ENCODE measurements at regions not wholly inside any gene's neighbourhood (a gene's known extent, or its start where the extent isn't known, plus 50 kb on each side); places are given as distances from the start of the nearest gene placed in this dataset.

DNA sequence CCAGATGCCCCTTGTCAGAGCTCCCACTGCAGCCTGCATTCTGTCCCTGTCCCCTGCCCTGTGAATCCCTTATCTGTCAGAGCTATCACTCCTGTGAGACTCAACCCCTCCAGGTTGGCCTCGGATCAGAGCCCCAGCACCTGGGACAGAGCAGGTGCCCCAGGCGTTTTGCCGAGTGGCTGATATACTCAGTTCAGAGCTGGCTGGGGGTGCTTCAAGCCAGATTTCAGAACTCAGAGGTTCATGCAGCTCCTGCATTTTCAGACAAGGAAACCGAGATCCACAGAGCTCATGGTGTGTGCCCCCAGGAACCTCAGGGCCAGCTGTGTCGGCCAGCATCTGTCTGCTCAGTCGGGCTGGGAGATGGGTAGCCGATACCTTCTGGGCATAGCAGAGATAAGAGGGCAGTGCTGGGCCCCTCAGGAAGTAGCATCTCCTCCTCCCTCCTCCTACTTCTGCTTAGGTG is 228.0 kb upstream of the RTL1 start:
- ATAC-seq (no peak), DNase-seq (no peak)
- no peak overlapping the region for H3K4me3 ChIP-seq
- peaks cover 26% of the 10 kb centered on the region for H3K27me3 ChIP-seq (ENCODE audit: low read depth)
- H3K27ac ChIP-seq: no peak overlapping the region
- intact Hi-C loops (cut with DNase I): no loop called here
- H3K4me1 ChIP-seq: no peaks in the 10 kb centered on the region
- no peaks in the 10 kb centered on the region for H3K9me3 ChIP-seq
- no peaks in the 10 kb centered on the region for H3K36me3 ChIP-seq
- TF ChIP-seq, protein P1, sequence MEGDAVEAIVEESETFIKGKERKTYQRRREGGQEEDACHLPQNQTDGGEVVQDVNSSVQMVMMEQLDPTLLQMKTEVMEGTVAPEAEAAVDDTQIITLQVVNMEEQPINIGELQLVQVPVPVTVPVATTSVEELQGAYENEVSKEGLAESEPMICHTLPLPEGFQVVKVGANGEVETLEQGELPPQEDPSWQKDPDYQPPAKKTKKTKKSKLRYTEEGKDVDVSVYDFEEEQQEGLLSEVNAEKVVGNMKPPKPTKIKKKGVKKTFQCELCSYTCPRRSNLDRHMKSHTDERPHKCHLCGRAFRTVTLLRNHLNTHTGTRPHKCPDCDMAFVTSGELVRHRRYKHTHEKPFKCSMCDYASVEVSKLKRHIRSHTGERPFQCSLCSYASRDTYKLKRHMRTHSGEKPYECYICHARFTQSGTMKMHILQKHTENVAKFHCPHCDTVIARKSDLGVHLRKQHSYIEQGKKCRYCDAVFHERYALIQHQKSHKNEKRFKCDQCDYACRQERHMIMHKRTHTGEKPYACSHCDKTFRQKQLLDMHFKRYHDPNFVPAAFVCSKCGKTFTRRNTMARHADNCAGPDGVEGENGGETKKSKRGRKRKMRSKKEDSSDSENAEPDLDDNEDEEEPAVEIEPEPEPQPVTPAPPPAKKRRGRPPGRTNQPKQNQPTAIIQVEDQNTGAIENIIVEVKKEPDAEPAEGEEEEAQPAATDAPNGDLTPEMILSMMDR (IDR thresholded peaks at IDR 0.05): no peak

DNA sequence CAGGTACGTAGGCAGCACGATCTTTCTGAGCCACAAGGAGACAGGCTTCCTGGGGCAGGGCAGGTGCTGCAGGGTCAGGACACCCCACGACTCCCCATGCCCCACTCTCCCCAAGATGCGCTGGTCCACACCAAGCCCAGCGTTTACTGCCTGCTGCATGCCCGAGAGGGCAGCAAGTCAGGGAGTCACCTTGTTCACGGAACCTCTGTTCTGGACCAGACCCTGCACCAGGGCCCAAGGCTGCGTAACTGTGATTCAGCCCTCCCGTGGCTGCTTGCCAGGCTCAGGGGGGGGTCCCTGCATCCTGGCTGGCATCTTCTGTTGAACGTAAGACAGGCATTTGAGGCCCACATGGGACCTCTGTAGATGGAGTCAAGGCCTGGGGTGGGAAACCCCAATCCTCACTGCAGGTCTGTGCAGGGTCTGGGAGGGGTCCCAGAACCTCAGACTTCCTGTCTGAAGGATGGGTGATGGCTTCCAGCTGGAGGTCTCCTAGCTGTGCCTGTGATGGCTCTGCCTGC is 228.6 kb upstream of the RTL1 start:
- Histone ChIP-seq H3K36me3 (no peaks in the 10 kb centered on the region), H3K27ac (no peak overlapping the region), H3K4me1 (no peaks in the 10 kb centered on the region), H3K9me3 (no peaks in the 10 kb centered on the region), H3K4me3 (no peak overlapping the region), H3K27me3 (ENCODE audit: low read depth) (peaks cover 26% of the 10 kb centered on the region)
- DNase-seq (peak; percentile 37), ATAC-seq (peak in 1 of 2 donors; percentile 7)
- TF ChIP-seq, protein P1 (IDR thresholded peaks at IDR 0.05): no peak
- intact Hi-C loops (cut with DNase I): no loop called here

DNA sequence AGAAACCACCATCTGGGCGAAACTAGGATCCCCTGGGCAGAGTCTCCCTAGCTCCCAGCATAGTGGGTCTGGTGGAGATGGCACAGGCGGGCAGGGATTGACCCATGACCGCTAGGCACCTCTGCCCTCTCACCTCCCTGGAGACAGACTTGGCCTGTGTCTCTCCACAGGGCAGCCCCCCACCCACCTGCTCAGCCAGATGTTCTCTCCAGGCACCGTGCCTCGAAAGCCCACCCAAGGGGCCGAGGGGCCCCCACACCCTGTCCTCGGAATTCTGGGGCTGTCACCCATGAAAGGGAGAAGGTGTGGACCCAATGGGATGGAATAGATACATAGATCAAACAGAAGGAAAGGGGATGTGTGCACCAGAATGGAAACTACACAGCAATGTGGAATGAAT is 229.1 kb upstream of the RTL1 start:
- peaks cover 26% of the 10 kb centered on the region for H3K27me3 ChIP-seq (ENCODE audit: low read depth)
- no peak overlapping the region for H3K4me3 ChIP-seq
- TF ChIP-seq, protein P1 (IDR thresholded peaks at IDR 0.05): no peak
- ATAC-seq (no peak), DNase-seq (no peak)
- H3K9me3 ChIP-seq: no peaks in the 10 kb centered on the region
- H3K4me1 ChIP-seq: no peaks in the 10 kb centered on the region
- no peaks in the 10 kb centered on the region for H3K36me3 ChIP-seq
- intact Hi-C loops (cut with DNase I): no loop called here
- no peak overlapping the region for H3K27ac ChIP-seq

DNA sequence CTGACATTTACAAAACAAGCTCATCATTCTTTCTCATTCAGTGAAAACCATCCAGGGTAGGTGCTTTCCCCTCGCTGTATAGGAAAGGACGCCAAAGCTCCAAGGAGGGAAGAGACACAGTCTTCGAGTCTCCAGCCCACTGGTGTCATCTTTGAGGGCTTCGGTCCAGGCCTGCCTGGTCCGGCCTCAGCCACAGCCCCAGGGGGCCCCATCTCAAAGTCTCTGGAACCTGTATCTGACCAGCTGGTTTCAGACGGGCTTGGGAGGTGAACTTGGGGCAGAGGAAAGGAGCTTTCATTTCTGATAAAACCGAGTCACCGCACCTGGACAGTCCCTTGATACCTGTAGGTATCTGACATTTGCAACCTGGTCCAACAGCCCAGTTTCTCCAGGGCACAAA is 229.5 kb upstream of the RTL1 start:
- TF ChIP-seq, protein P1 (IDR thresholded peaks at IDR 0.05): no peak
- Histone ChIP-seq H3K4me1 (no peaks in the 10 kb centered on the region), H3K4me3 (no peak overlapping the region), H3K9me3 (no peaks in the 10 kb centered on the region), H3K27me3 (ENCODE audit: low read depth) (peaks cover 23% of the 10 kb centered on the region), H3K36me3 (no peaks in the 10 kb centered on the region), H3K27ac (no peak overlapping the region)
- DNase-seq: no peak
- ATAC-seq: no peak
- intact Hi-C loops (cut with DNase I): no loop called here

DNA sequence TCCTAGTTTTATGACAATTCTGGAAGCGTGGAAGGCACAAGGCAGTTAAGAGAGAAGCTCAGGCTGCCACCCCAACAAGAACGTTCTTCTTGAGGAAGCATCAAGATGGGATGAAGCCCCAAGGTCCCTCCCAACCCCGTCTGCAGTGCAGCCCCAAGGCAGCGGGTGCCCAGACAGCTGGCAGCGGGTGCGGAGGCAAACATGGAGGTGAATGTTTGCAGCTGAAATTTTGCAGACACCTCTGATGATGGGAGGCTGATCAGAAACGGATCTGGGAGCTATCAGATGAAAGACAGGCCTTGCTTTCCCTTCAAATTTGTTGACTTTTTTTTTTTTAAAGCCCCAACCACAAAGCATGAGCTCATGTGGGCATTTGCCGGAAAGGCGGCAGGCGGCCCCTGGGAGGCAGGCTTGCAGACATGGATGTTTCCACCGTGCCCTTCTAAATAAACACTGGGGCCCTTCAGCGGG is 230.7 kb upstream of the RTL1 start:
- intact Hi-C loops (cut with DNase I): no loop called here
- no peaks in the 10 kb centered on the region for H3K36me3 ChIP-seq
- no peaks in the 10 kb centered on the region for H3K4me1 ChIP-seq
- no peaks in the 10 kb centered on the region for H3K9me3 ChIP-seq
- no peak overlapping the region for H3K4me3 ChIP-seq
- DNase-seq: no peak
- H3K27ac ChIP-seq: no peak overlapping the region
- ATAC-seq: no peak
- TF ChIP-seq, protein P1 (IDR thresholded peaks at IDR 0.05): no peak
- peaks cover 14% of the 10 kb centered on the region for H3K27me3 ChIP-seq (ENCODE audit: low read depth)

Data from lower lobe of right lung (tissue), 2 donors.